ENCODE measurements at regions not wholly inside any gene's neighbourhood (a gene's known extent, or its start where the extent isn't known, plus 50 kb on each side); places are given as distances from the start of the nearest gene placed in this dataset.
A peak's percentile ranks its signal among the peaks of the same experiment; 100 is the strongest.

- DNase-seq (ENCODE audit: low read depth, low spot score): no peak
Measured at GRCh38 chr10:98332623-98333269, 64.8 kb upstream of the LOXL4 start.

GRCh38 chr10:98331885-98332284 is 63.9 kb upstream of the LOXL4 start:
- peak; percentile 63 for DNase-seq (ENCODE audit: low read depth, low spot score)

- no peak for DNase-seq (ENCODE audit: low read depth, low spot score)
Measured at GRCh38 chr10:98330987-98331386, 63.0 kb upstream of the LOXL4 start.

GRCh38 chr10:98328640-98329039 is 60.6 kb upstream of the LOXL4 start:
- DNase-seq (ENCODE audit: low read depth, low spot score): no peak

GRCh38 chr10:98328163-98328562 is 60.2 kb upstream of the LOXL4 start:
- DNase-seq (ENCODE audit: low read depth, low spot score): no peak

GRCh38 chr10:98326621-98327027 is 58.6 kb upstream of the LOXL4 start:
- DNase-seq (ENCODE audit: low read depth, low spot score): peak; percentile 46

GRCh38 chr10:98323221-98324164 is 55.5 kb upstream of the LOXL4 start:
- no peak for DNase-seq (ENCODE audit: low read depth, low spot score)

- peak; percentile 70 for DNase-seq (ENCODE audit: low read depth, low spot score)
Measured at GRCh38 chr10:98321186-98321780, 53.3 kb upstream of the LOXL4 start.

GRCh38 chr10:98320486-98321185 is 52.6 kb upstream of the LOXL4 start:
- DNase-seq (ENCODE audit: low read depth, low spot score): no peak

GRCh38 chr10:98318861-98319260 is 50.9 kb upstream of the LOXL4 start:
- no peak for DNase-seq (ENCODE audit: low read depth, low spot score)
